ENCODE measurements at regions not wholly inside any gene's neighbourhood (a gene's known extent, or its start where the extent isn't known, plus 50 kb on each side); places are given as distances from the start of the nearest gene placed in this dataset.
A peak's percentile ranks its signal among the peaks of the same experiment; 100 is the strongest.
"Not testable (repeated sequence)": the region's sequence is repeated elsewhere in the genome, so short reads cannot be mapped to it uniquely, and the experiment has no call there.

GRCh38 chr11:105357146-105357545 is 217.6 kb upstream of the CARD18 start:
- Mint-ChIP-seq H3K4me3 (no peak overlapping the region), H3K36me3 (peaks cover 5% of the 10 kb centered on the region), H3K27me3 (ENCODE audit: low read depth) (no peaks in the 10 kb centered on the region), H3K9me3 (peaks cover 8% of the 10 kb centered on the region), H3K4me1 (peaks cover 23% of the 10 kb centered on the region), H3K27ac (peak overlapping the region; percentile 5)
- TF ChIP-seq CTCF (IDR thresholded peaks at IDR 0.05; ENCODE audit: unreplicated experiment), result no peak
- DNase-seq (ENCODE audit: low spot score in 2 of 2, unreplicated experiment in 2 of 2), result no peak

GRCh38 chr11:105349867-105350266 is 210.3 kb upstream of the CARD18 start:
- H3K36me3 Mint-ChIP-seq, result peaks cover 20% of the 10 kb centered on the region
- H3K4me1 Mint-ChIP-seq; H3K27ac Mint-ChIP-seq; H3K4me3 Mint-ChIP-seq; H3K27me3 Mint-ChIP-seq (ENCODE audit: low read depth); DNase-seq (ENCODE audit: low spot score in 2 of 2, unreplicated experiment in 2 of 2): not testable (repeated sequence)
- H3K9me3 Mint-ChIP-seq, result peaks cover 52% of the 10 kb centered on the region

- DNase-seq (ENCODE audit: low spot score in 2 of 2, unreplicated experiment in 2 of 2), result no peak
Measured at GRCh38 chr11:105344938-105345337, 205.4 kb upstream of the CARD18 start.

GRCh38 chr11:105334025-105334714 is 194.6 kb upstream of the CARD18 start:
- H3K4me1 Mint-ChIP-seq, result peaks cover 7% of the 10 kb centered on the region
- no peak for DNase-seq (ENCODE audit: low spot score in 2 of 2, unreplicated experiment in 2 of 2)
- H3K36me3 Mint-ChIP-seq, result peaks cover 21% of the 10 kb centered on the region
- H3K4me3 Mint-ChIP-seq, result no peak overlapping the region
- no peak for TF ChIP-seq CTCF (IDR thresholded peaks at IDR 0.05; ENCODE audit: unreplicated experiment)
- no peak overlapping the region for H3K27ac Mint-ChIP-seq
- H3K27me3 Mint-ChIP-seq (ENCODE audit: low read depth), result no peaks in the 10 kb centered on the region
- peaks cover 45% of the 10 kb centered on the region for H3K9me3 Mint-ChIP-seq

More at GRCh38 chr11:105344938-105345337, 205.4 kb upstream of the CARD18 start:
- no peak overlapping the region for H3K27ac Mint-ChIP-seq
- no peaks in the 10 kb centered on the region for H3K4me1 Mint-ChIP-seq
- H3K4me3 Mint-ChIP-seq, result no peak overlapping the region
- peaks cover 17% of the 10 kb centered on the region for H3K36me3 Mint-ChIP-seq
- H3K27me3 Mint-ChIP-seq (ENCODE audit: low read depth), result no peaks in the 10 kb centered on the region
- no peak for TF ChIP-seq CTCF (IDR thresholded peaks at IDR 0.05; ENCODE audit: unreplicated experiment)
- peaks cover 59% of the 10 kb centered on the region for H3K9me3 Mint-ChIP-seq

- DNase-seq (ENCODE audit: low spot score in 2 of 2, unreplicated experiment in 2 of 2), result no peak
- H3K9me3 Mint-ChIP-seq, result peaks cover 42% of the 10 kb centered on the region
- no peak overlapping the region for H3K27ac Mint-ChIP-seq
- peaks cover 7% of the 10 kb centered on the region for H3K4me1 Mint-ChIP-seq
- H3K27me3 Mint-ChIP-seq (ENCODE audit: low read depth), result no peaks in the 10 kb centered on the region
- H3K36me3 Mint-ChIP-seq, result peaks cover 20% of the 10 kb centered on the region
- no peak overlapping the region for H3K4me3 Mint-ChIP-seq
- TF ChIP-seq CTCF (IDR thresholded peaks at IDR 0.05; ENCODE audit: unreplicated experiment), result no peak
Measured at GRCh38 chr11:105333153-105333552, 193.6 kb upstream of the CARD18 start.

GRCh38 chr11:105332171-105332570 is 192.6 kb upstream of the CARD18 start:
- peaks cover 9% of the 10 kb centered on the region for H3K4me1 Mint-ChIP-seq
- H3K9me3 Mint-ChIP-seq, result peaks cover 36% of the 10 kb centered on the region
- no peak for TF ChIP-seq CTCF (IDR thresholded peaks at IDR 0.05; ENCODE audit: unreplicated experiment)
- no peaks in the 10 kb centered on the region for H3K27me3 Mint-ChIP-seq (ENCODE audit: low read depth)
- no peak overlapping the region for H3K4me3 Mint-ChIP-seq
- no peak for DNase-seq (ENCODE audit: low spot score in 2 of 2, unreplicated experiment in 2 of 2)
- peaks cover 16% of the 10 kb centered on the region for H3K36me3 Mint-ChIP-seq
- H3K27ac Mint-ChIP-seq, result peak overlapping the region; percentile 43
